ENCODE measurements at regions not wholly inside any gene's neighbourhood (a gene's known extent, or its start where the extent isn't known, plus 50 kb on each side); places are given as distances from the start of the nearest gene placed in this dataset.
"Not testable (repeated sequence)": the region's sequence is repeated elsewhere in the genome, so short reads cannot be mapped to it uniquely, and the experiment has no call there.

DNA sequence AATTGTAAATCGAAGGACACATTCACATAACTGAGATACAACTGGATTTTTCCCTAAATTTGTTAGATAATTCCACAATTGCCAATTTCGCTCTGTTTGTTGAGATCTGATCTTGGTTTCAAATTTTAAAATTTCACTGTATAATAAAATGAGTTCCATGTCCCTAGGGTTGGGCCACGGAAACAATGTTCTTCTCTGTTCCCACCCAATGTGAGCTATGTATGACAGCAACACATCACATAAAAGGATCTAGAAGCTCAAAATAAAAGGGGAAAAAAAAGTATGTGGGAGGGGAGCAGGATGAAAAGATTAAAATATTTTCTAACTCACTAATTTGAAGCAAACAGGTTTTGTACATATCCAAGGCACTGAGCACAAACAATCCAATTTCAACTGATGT lies 287.8 kb upstream of the MKLN1 start:
- Histone ChIP-seq H3K79me1 (ENCODE audit: low read length) (no peaks in the 10 kb centered on the region), H3K23ac (ENCODE audit: low read length) (no peak overlapping the region), H3K79me2 (ENCODE audit: control insufficient read depth, insufficient read depth, low read length, poor library complexity) (no peaks in the 10 kb centered on the region), H3K4me1 (ENCODE audit: control insufficient read depth in 1 of 2, insufficient read depth in 2 of 2, low read length in 2 of 2) (no peaks in the 10 kb centered on the region), H3K9ac (ENCODE audit: low read length) (no peak overlapping the region), H3K4ac (ENCODE audit: low read depth, low read length) (no peak overlapping the region), H2BK12ac (ENCODE audit: low read length) (no peak overlapping the region), H3K27ac (ENCODE audit: low read depth, low read length) (no peak overlapping the region), H3K18ac (ENCODE audit: low read length) (no peak overlapping the region), H2AK5ac (ENCODE audit: low read length) (no peak overlapping the region), H3K36me3 (ENCODE audit: control insufficient read depth in 1 of 2, insufficient read depth in 2 of 2, low read length in 2 of 2) (no peaks in the 10 kb centered on the region), H3K27me3 (ENCODE audit: insufficient read depth, low read length) (no peaks in the 10 kb centered on the region), H2BK5ac (ENCODE audit: low read depth, low read length, poor library complexity) (no peak overlapping the region), H2BK120ac (ENCODE audit: insufficient read depth, low read length, poor library complexity) (no peak overlapping the region), H3K14ac (ENCODE audit: low read length) (no peak overlapping the region), H4K12ac (ENCODE audit: low read depth, low read length) (no peak overlapping the region), H2AFZ (ENCODE audit: insufficient read depth, low read length, poor library complexity) (no peak overlapping the region), H3K4me3 (ENCODE audit: low read depth, low read length) (no peak overlapping the region), H3K4me2 (ENCODE audit: low read length) (no peak overlapping the region), H4K91ac (ENCODE audit: low read depth, low read length) (no peak overlapping the region), H3K9me3 (ENCODE audit: insufficient read depth, low read depth, low read length) (no peaks in the 10 kb centered on the region), H4K8ac (ENCODE audit: low read depth, low read length) (no peak overlapping the region)
- no peak for DNase-seq
- no CpG with 5 or more reads among the region's 3 CpGs for WGBS (ENCODE audit: extremely low coverage, insufficient coverage, insufficient read length)

DNA sequence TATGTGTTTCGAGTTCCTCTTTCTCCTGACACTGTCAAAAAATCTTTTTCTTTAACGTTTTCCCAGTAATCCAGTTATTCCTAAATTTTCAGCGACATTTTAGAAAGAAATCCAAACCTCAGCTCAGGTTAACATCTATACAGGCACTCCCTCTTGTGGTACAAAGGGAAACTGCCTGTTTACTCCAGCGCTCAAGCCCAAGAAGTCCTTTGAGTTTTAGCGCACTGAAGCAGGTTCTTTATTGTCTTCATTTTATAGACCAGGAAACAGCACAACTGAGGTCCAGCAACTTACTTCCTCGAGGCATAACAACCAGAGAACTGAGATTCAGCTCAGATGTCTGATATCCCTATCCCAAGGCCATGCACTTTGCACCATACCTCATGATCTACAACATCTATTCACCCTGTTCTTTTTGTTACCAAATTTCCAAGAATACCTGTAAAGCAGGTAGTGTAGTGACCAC lies 287.2 kb upstream of the MKLN1 start:
- WGBS (ENCODE audit: extremely low coverage, insufficient coverage, insufficient read length): no CpG with 5 or more reads among the region's 6 CpGs
- Histone ChIP-seq H2BK12ac (ENCODE audit: low read length) (no peak overlapping the region), H3K9ac (ENCODE audit: low read length) (no peak overlapping the region), H3K79me2 (ENCODE audit: control insufficient read depth, insufficient read depth, low read length, poor library complexity) (no peaks in the 10 kb centered on the region), H3K4ac (ENCODE audit: low read depth, low read length) (no peak overlapping the region), H3K23ac (ENCODE audit: low read length) (no peak overlapping the region), H3K27me3 (ENCODE audit: insufficient read depth, low read length) (no peaks in the 10 kb centered on the region), H2AK5ac (ENCODE audit: low read length) (no peak overlapping the region), H3K36me3 (ENCODE audit: control insufficient read depth in 1 of 2, insufficient read depth in 2 of 2, low read length in 2 of 2) (no peaks in the 10 kb centered on the region), H3K4me3 (ENCODE audit: low read depth, low read length) (no peak overlapping the region), H3K79me1 (ENCODE audit: low read length) (no peaks in the 10 kb centered on the region), H2BK5ac (ENCODE audit: low read depth, low read length, poor library complexity) (no peak overlapping the region), H4K8ac (ENCODE audit: low read depth, low read length) (no peak overlapping the region), H2AFZ (ENCODE audit: insufficient read depth, low read length, poor library complexity) (no peak overlapping the region), H4K12ac (ENCODE audit: low read depth, low read length) (no peak overlapping the region), H4K91ac (ENCODE audit: low read depth, low read length) (no peak overlapping the region), H3K4me1 (ENCODE audit: control insufficient read depth in 1 of 2, insufficient read depth in 2 of 2, low read length in 2 of 2) (no peaks in the 10 kb centered on the region), H3K18ac (ENCODE audit: low read length) (no peak overlapping the region), H2BK120ac (ENCODE audit: insufficient read depth, low read length, poor library complexity) (no peak overlapping the region), H3K27ac (ENCODE audit: low read depth, low read length) (no peak overlapping the region), H3K9me3 (ENCODE audit: insufficient read depth, low read depth, low read length) (no peaks in the 10 kb centered on the region), H3K14ac (ENCODE audit: low read length) (no peak overlapping the region), H3K4me2 (ENCODE audit: low read length) (no peak overlapping the region)
- DNase-seq: peak; percentile 60 to 86

DNA sequence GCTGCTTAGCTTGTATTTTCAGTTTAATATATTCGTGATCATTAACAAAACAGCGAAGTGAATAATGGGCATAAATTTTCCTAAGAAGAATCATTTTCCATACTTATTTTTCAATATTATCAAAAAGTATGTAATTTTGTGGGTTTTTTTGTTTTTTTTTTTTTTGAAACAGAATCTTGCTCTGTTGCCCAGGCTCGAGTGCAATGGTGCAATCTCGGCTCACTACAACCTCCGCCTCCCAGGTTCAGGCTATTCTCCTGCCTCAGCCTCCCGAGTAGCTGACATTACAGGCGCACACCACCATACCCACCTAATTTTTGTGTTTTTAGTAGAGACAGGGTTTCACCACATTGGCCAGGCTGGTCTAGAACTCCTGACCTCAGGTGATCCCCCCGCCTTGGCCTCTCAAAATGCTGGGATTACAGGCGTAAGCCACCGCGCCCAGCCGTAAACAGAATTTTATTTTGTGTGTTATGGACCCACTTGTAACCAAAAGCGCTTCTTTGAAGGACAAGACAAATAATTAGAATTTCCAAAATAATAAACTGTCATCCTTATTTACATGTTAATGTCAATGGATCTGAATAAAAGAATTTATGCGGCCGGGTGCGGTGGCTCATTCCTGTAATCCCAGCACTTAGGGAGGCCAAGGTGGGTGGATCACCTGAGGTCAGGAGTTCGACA lies 286.5 kb upstream of the MKLN1 start:
- not testable (repeated sequence) for H3K4me2 ChIP-seq (ENCODE audit: low read length); H2BK5ac ChIP-seq (ENCODE audit: low read depth, low read length, poor library complexity); H2AK5ac ChIP-seq (ENCODE audit: low read length); H3K9ac ChIP-seq (ENCODE audit: low read length); H3K23ac ChIP-seq (ENCODE audit: low read length); H3K36me3 ChIP-seq (ENCODE audit: control insufficient read depth in 1 of 2, insufficient read depth in 2 of 2, low read length in 2 of 2); H3K9me3 ChIP-seq (ENCODE audit: insufficient read depth, low read depth, low read length); H3K4me3 ChIP-seq (ENCODE audit: low read depth, low read length); H3K27ac ChIP-seq (ENCODE audit: low read depth, low read length); H4K8ac ChIP-seq (ENCODE audit: low read depth, low read length); H2BK12ac ChIP-seq (ENCODE audit: low read length); H3K79me2 ChIP-seq (ENCODE audit: control insufficient read depth, insufficient read depth, low read length, poor library complexity); H2AFZ ChIP-seq (ENCODE audit: insufficient read depth, low read length, poor library complexity); H3K4ac ChIP-seq (ENCODE audit: low read depth, low read length); H4K12ac ChIP-seq (ENCODE audit: low read depth, low read length); DNase-seq; H4K91ac ChIP-seq (ENCODE audit: low read depth, low read length); H2BK120ac ChIP-seq (ENCODE audit: insufficient read depth, low read length, poor library complexity); H3K27me3 ChIP-seq (ENCODE audit: insufficient read depth, low read length); H3K79me1 ChIP-seq (ENCODE audit: low read length); H3K18ac ChIP-seq (ENCODE audit: low read length); H3K14ac ChIP-seq (ENCODE audit: low read length); H3K4me1 ChIP-seq (ENCODE audit: control insufficient read depth in 1 of 2, insufficient read depth in 2 of 2, low read length in 2 of 2)
- no CpG with 5 or more reads among the region's 17 CpGs for WGBS (ENCODE audit: extremely low coverage, insufficient coverage, insufficient read length)

DNA sequence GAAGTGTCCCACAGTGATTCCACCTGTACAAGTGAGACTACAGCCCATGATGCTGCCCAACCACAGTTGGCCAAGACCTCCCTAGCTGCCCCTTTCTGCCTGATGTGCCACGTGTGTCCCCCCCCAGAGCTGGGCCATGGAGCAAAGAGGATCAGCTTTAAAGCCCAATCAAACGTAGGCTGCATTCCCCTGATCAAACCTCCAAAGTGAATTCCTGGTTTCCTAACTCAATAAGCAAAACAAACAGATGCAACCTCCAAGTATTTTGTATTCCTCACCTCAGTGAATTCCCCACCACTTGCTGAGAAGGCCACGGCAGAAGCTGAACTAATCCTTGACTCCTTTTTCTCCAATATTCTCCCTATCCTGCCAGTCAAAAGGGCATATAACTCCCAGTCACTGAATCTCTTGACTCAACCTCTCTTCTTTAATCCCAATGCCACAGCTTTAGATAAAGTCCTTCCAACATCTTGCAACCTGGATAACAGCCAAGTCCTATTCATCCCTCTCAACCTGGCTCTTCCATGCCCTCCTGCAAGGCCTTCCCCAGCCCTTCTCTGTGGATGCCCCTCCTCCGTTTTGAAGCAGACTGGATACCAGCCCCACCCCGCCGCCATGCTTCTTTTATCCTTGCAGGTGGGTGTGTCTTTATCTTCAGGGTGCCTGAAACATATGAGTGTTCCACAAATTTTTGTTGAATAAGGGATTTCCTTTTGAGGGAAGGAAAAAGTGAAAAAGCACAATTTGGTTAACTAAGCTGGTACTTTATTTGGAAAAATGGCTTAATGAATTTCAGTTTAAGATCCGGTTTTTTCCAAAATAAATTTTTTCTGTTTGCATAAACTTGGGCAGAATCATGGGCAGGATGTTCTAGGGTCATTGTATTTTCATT lies 285.2 kb upstream of the MKLN1 start:
- Histone ChIP-seq H2BK5ac (ENCODE audit: low read depth, low read length, poor library complexity) (no peak overlapping the region), H3K79me1 (ENCODE audit: low read length) (no peaks in the 10 kb centered on the region), H3K23ac (ENCODE audit: low read length) (no peak overlapping the region), H2AK5ac (ENCODE audit: low read length) (no peak overlapping the region), H3K4ac (ENCODE audit: low read depth, low read length) (no peak overlapping the region), H2BK12ac (ENCODE audit: low read length) (no peak overlapping the region), H3K36me3 (ENCODE audit: control insufficient read depth in 1 of 2, insufficient read depth in 2 of 2, low read length in 2 of 2) (no peaks in the 10 kb centered on the region), H3K18ac (ENCODE audit: low read length) (no peak overlapping the region), H4K12ac (ENCODE audit: low read depth, low read length) (no peak overlapping the region), H3K4me2 (ENCODE audit: low read length) (no peak overlapping the region), H4K91ac (ENCODE audit: low read depth, low read length) (no peak overlapping the region), H3K9me3 (ENCODE audit: insufficient read depth, low read depth, low read length) (no peaks in the 10 kb centered on the region), H3K4me3 (ENCODE audit: low read depth, low read length) (no peak overlapping the region), H2BK120ac (ENCODE audit: insufficient read depth, low read length, poor library complexity) (no peak overlapping the region), H3K27ac (ENCODE audit: low read depth, low read length) (no peak overlapping the region), H3K79me2 (ENCODE audit: control insufficient read depth, insufficient read depth, low read length, poor library complexity) (no peaks in the 10 kb centered on the region), H2AFZ (ENCODE audit: insufficient read depth, low read length, poor library complexity) (no peak overlapping the region), H3K9ac (ENCODE audit: low read length) (no peak overlapping the region), H4K8ac (ENCODE audit: low read depth, low read length) (no peak overlapping the region), H3K4me1 (ENCODE audit: control insufficient read depth in 1 of 2, insufficient read depth in 2 of 2, low read length in 2 of 2) (no peaks in the 10 kb centered on the region), H3K14ac (ENCODE audit: low read length) (no peak overlapping the region), H3K27me3 (ENCODE audit: insufficient read depth, low read length) (no peaks in the 10 kb centered on the region)
- no peak for DNase-seq
- WGBS (ENCODE audit: extremely low coverage, insufficient coverage, insufficient read length): no CpG with 5 or more reads among the region's 7 CpGs

All from trophoblast cell (in vitro differentiated cells and primary cell).